ENCODE measurements at regions not wholly inside any gene's neighbourhood (a gene's known extent, or its start where the extent isn't known, plus 50 kb on each side); places are given as distances from the start of the nearest gene placed in this dataset.

DNA sequence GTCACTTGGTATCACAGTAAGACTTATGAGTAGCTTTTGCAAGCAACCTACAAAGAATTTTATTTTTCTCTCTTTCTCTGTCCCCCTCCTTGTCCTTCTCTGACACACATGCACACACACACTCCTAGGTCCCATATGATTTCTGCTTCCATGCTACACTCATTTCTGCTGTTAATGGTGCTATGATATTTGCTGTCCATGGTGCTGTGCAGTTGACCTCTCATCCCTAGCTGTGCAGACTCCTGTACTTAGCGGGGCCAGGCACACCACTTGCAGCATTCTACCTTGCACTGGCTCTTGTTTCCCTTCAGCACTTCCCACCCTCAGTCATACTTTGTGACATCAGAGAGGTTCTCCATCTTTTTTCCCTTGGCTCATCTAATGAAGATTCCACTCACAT lies 158.9 kb upstream of the CNTNAP4 start:
- Histone ChIP-seq H3K9me3 (ENCODE audit: low read length) (no peaks in the 10 kb centered on the region), H3K9me2 (ENCODE audit: insufficient read depth, low read length) (no peaks in the 10 kb centered on the region), H3K36me3 (ENCODE audit: insufficient read depth, low read length) (no peaks in the 10 kb centered on the region), H3K79me2 (ENCODE audit: insufficient read depth, low read depth, low read length) (no peaks in the 10 kb centered on the region), H4K20me1 (ENCODE audit: insufficient read depth, low read length) (no peaks in the 10 kb centered on the region), H3K4me1 (ENCODE audit: insufficient read depth, low read length, poor library complexity, severe bottlenecking) (no peaks in the 10 kb centered on the region), H3K4me3 (ENCODE audit: low read depth, low read length, poor library complexity, severe bottlenecking) (no peak overlapping the region), H2AFZ (ENCODE audit: low read length) (no peak overlapping the region), H3K4me2 (ENCODE audit: low read length) (no peak overlapping the region), H3K27ac (ENCODE audit: low read depth, low read length, poor library complexity, severe bottlenecking) (no peak overlapping the region)
- DNase-seq (ENCODE audit: low spot score), result no peak
- CTCF ChIA-PET (ENCODE audit: unreplicated experiment), result no interaction called here
- no TSS peak for BruUV-seq (replicated peaks)
- intact Hi-C loops (cut with micrococcal nuclease; ENCODE audit: unreplicated experiment), result no loop called here
- POLR2A ChIA-PET, result interaction anchor here (0.7 kb wide), 2 partner anchors 19 to 150 kb away, joined by 3 read pairs; no protein-coding TSS in a partner anchor
- TF ChIP-seq EZH2phosphoT487 (IDR thresholded peaks at IDR 0.05; ENCODE audit: borderline replicate concordance, low read depth, low read length), result no peak
- TF ChIP-seq, protein P1, sequence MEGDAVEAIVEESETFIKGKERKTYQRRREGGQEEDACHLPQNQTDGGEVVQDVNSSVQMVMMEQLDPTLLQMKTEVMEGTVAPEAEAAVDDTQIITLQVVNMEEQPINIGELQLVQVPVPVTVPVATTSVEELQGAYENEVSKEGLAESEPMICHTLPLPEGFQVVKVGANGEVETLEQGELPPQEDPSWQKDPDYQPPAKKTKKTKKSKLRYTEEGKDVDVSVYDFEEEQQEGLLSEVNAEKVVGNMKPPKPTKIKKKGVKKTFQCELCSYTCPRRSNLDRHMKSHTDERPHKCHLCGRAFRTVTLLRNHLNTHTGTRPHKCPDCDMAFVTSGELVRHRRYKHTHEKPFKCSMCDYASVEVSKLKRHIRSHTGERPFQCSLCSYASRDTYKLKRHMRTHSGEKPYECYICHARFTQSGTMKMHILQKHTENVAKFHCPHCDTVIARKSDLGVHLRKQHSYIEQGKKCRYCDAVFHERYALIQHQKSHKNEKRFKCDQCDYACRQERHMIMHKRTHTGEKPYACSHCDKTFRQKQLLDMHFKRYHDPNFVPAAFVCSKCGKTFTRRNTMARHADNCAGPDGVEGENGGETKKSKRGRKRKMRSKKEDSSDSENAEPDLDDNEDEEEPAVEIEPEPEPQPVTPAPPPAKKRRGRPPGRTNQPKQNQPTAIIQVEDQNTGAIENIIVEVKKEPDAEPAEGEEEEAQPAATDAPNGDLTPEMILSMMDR (conservative IDR thresholded peaks at IDR 0.05; ENCODE audit: low read length), result no peak

DNA sequence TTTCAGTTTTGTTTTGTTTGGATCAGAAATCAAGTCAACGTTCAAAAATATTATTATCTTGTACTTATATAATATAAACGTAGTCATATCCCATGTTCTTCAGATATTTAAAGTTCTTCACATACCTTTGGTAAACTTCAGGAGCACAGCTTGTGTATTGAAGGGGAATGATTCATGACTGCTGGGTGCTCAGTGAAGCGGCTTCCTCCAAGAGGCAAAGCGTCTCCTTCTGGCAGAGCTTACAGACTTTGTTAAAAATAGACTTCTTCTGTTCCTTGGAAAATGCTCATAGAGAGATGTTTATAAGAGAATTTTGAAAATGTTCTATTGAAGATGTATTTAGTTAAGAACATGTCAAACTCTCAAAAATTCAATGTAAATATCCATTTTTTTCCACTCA lies 155.6 kb upstream of the CNTNAP4 start:
- BruUV-seq (replicated peaks), result no TSS peak
- Histone ChIP-seq H3K9me2 (ENCODE audit: insufficient read depth, low read length) (no peaks in the 10 kb centered on the region), H3K4me1 (ENCODE audit: insufficient read depth, low read length, poor library complexity, severe bottlenecking) (no peaks in the 10 kb centered on the region), H3K79me2 (ENCODE audit: insufficient read depth, low read depth, low read length) (no peaks in the 10 kb centered on the region), H3K9me3 (ENCODE audit: low read length) (no peaks in the 10 kb centered on the region), H3K27ac (ENCODE audit: low read depth, low read length, poor library complexity, severe bottlenecking) (no peak overlapping the region), H3K4me2 (ENCODE audit: low read length) (no peak overlapping the region), H2AFZ (ENCODE audit: low read length) (no peak overlapping the region), H4K20me1 (ENCODE audit: insufficient read depth, low read length) (no peaks in the 10 kb centered on the region), H3K36me3 (ENCODE audit: insufficient read depth, low read length) (no peaks in the 10 kb centered on the region), H3K4me3 (ENCODE audit: low read depth, low read length, poor library complexity, severe bottlenecking) (no peak overlapping the region)
- intact Hi-C loops (cut with micrococcal nuclease; ENCODE audit: unreplicated experiment), result no loop called here
- TF ChIP-seq, protein P1 (conservative IDR thresholded peaks at IDR 0.05; ENCODE audit: low read length), result no peak
- TF ChIP-seq EZH2phosphoT487 (IDR thresholded peaks at IDR 0.05; ENCODE audit: borderline replicate concordance, low read depth, low read length), result no peak
- DNase-seq (ENCODE audit: low spot score), result no peak
- ChIA-PET POLR2A (no interaction called here), CTCF (ENCODE audit: unreplicated experiment) (no interaction called here)

DNA sequence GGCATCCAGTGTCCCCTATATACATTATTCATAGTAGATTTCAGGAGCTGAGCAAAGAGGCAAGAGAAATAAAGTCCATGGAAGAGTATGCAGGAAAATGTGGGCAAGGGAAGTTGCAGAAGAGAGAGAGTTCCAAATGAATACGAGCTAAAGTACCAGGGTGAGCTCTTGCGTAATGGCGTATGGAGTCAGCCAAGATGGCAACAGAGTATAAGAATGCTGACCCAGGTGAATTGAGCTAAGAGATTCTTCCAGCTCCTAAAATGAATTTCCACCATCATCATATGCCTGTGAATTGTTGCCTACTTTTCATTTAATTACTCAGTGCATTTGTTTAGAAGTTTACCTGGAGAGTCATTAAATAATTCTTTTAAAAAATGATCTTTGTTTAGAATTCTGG lies 153.2 kb upstream of the CNTNAP4 start:
- no peak for DNase-seq (ENCODE audit: low spot score)
- no peaks in the 10 kb centered on the region for H3K79me2 ChIP-seq (ENCODE audit: insufficient read depth, low read depth, low read length)
- H3K27ac ChIP-seq (ENCODE audit: low read depth, low read length, poor library complexity, severe bottlenecking), result no peak overlapping the region
- no peak for TF ChIP-seq EZH2phosphoT487 (IDR thresholded peaks at IDR 0.05; ENCODE audit: borderline replicate concordance, low read depth, low read length)
- TF ChIP-seq, protein P1 (conservative IDR thresholded peaks at IDR 0.05; ENCODE audit: low read length), result no peak
- no peak overlapping the region for H3K4me3 ChIP-seq (ENCODE audit: low read depth, low read length, poor library complexity, severe bottlenecking)
- H3K36me3 ChIP-seq (ENCODE audit: insufficient read depth, low read length), result no peaks in the 10 kb centered on the region
- BruUV-seq (replicated peaks), result no TSS peak
- intact Hi-C loops (cut with micrococcal nuclease; ENCODE audit: unreplicated experiment), result no loop called here
- ChIA-PET POLR2A (no interaction called here), CTCF (ENCODE audit: unreplicated experiment) (no interaction called here)
- no peaks in the 10 kb centered on the region for H4K20me1 ChIP-seq (ENCODE audit: insufficient read depth, low read length)
- no peaks in the 10 kb centered on the region for H3K9me3 ChIP-seq (ENCODE audit: low read length)
- H3K4me2 ChIP-seq (ENCODE audit: low read length), result no peak overlapping the region
- H3K4me1 ChIP-seq (ENCODE audit: insufficient read depth, low read length, poor library complexity, severe bottlenecking), result no peaks in the 10 kb centered on the region
- no peaks in the 10 kb centered on the region for H3K9me2 ChIP-seq (ENCODE audit: insufficient read depth, low read length)
- no peak overlapping the region for H2AFZ ChIP-seq (ENCODE audit: low read length)
